ENCODE measurements at regions not wholly inside any gene's neighbourhood (a gene's known extent, or its start where the extent isn't known, plus 50 kb on each side); places are given as distances from the start of the nearest gene placed in this dataset.
"Not testable (repeated sequence)": the region's sequence is repeated elsewhere in the genome, so short reads cannot be mapped to it uniquely, and the experiment has no call there.

DNA sequence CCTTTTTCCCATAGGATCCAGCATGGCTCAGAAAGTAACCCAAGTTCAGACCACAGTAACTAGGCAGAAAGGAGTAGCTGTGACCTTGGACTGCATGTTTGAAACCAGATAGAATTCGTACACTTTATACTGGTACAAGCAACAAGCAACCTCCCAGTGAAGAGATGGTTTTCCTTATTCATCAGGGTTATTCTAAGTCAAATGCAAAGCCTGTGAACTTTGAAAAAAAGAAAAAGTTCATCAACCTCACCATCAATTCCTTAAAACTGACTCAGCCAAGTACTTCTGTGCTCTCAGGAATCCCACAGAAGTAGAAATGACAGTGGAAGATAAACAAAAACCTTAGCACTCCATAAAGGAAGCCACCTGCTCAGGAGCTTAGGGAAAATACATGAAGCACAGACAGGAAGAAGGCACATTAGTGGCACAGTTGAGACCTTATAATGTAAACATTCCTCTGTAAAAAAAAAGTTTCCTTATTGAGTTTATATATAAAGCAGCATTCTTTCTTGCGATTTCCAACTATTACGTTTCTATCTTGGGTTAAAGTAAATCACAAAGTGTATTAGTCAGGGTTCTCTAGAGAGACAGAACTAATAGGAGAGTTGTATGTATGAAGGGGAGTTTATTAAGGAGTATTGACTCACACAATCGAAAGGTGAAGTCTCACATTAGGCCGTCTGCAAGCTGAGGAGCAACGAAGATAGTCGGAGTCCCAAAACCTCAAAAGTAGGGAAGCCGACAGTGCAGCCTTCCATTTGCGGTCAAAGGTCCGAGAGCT is 398.4 kb downstream of the DAD1 start:
- DNase-seq (ENCODE audit: low spot score): no peak

DNA sequence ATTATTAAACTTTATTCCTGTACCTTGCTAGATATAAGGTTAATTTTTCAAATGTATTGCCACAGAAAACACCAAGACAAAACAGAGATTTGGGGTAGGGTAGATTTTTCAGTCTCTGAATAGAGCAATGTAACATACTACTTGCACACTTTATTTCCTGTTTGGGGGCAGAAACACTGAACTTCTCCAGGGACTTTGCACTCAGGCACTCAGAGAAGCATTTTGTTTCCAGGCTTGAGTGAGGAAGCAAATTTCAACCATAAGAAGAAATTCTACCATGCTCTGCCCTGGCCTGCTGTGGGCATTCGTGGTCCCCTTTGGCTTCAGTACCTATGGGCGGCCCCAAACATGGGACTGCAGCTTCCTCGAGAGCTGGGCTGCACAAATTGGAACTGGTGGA is 399.1 kb downstream of the DAD1 start:
- DNase-seq (ENCODE audit: low spot score): no peak

DNA sequence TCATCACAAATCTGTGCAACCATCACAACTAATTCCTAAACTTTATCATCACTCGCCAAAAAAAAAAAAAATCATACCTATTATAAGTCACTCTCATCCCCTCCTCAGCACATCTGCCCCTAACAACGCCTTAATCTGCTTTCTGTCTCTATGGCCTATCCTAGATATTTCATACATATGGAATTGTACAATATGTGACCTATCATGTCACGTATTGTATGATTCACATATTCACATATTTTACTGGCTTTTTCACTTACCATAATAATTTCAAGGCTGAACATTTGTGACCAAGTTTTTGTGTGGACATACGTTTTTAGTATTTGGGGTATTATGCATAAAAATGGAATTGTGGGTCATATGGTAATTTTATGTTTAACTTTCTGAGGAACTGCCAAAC is 400.7 kb downstream of the DAD1 start:
- no peak for DNase-seq (ENCODE audit: low spot score)

DNA sequence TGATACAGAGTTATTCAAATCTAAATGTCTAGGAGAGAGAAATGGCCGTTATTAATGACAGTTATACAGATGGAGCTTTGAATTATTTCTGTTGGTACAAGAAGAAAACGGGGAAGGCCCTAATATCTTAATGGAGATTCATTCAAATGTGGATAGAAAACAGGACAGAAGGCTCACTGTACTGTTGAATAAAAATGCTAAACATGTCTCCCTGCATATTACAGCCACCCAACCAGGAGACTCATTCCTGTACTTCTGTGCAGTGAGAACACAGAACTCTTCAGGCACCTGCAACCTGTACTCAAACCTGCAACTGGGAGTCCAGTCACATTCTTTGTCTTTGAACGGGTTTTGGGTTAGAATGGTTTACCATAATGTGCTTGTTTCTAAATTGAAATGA is 403.2 kb downstream of the DAD1 start:
- DNase-seq (ENCODE audit: low spot score): no peak

DNA sequence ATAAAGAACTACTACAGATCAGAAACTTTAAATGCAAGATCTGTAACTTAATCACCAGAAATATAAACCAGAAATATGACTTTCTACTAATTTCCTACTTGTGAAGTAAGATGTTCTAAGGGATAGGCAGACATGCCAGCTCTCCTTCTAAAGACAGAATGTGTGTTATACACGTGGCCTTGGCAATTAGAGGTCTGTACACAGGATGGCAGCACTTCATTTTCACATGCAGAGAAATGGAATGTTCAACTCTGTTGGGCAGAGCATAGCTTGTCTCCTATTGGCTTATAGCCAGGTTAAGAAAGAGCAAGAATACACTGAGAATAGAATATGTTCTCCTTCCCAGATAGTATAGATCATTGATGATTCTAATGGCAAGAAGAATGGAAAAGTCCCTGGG is 403.8 kb downstream of the DAD1 start:
- no peak for DNase-seq (ENCODE audit: low spot score)

DNA sequence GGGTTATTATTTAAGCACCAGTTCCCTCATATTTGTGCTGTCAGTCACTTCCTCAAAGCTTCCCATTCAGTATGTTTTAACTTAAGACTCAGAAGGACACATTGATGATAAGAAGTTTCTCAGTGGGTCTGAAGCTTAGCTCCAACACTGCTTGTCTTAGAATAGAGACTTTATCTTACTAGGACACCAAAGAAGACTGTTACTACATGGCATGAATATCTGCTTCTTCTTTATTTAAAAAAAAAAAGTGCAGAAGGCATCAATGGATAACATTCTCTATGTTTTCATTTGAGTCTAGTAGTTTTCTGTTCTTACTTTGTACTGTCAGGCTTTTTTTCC is 404.2 kb downstream of the DAD1 start:
- no peak for DNase-seq (ENCODE audit: low spot score)

DNA sequence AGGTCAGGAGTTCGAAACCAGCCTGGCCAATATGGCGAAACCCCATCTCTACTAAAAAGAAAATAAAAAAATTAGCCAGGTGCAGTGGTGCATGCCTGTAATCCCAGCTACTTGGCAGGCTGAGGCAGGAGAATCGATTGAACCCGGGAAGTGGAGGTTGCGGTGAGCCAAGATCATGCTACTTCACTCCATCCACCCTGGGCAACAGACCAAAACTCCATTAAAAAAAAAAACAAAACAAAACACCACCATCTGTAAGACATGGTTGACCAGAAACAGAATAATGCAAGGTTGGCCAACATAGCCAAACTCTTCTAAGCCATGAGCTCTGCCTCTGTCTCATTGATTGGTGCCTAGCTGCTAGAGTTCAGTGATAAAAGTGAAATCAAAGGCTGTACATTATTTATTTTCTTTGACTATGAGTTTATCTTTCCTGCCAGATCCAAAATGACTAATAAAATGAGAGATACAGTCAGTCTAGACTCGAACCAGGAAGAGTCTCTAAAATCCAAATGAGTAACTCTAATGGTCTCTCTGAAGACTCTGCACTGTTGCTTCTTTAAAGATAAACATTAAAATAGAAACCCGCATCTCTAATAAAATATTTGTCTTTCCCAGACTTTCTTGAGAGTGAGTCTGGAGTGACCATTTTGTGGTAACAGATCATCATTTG is 404.7 kb downstream of the DAD1 start:
- DNase-seq (ENCODE audit: low spot score): no peak

DNA sequence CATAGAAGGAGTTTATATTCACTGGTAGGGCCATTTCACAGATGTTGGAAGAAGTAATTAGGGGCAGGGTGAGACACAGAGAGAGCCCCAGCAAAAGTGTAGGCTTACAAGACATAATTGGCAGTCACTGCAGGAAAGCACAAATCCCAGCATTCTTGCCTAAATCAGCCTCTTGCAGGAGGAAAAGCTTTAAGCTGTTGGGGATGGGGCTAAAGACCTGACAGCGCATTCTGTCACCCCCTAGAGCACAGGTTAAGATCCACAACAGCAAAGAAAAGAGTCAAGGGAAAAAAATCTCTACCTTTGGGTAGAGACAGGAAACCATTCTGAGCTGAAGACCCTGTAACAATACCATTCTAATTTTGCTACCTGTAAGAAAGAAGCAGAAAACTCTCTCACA is 409.0 kb downstream of the DAD1 start:
- no peak for DNase-seq (ENCODE audit: low spot score)

DNA sequence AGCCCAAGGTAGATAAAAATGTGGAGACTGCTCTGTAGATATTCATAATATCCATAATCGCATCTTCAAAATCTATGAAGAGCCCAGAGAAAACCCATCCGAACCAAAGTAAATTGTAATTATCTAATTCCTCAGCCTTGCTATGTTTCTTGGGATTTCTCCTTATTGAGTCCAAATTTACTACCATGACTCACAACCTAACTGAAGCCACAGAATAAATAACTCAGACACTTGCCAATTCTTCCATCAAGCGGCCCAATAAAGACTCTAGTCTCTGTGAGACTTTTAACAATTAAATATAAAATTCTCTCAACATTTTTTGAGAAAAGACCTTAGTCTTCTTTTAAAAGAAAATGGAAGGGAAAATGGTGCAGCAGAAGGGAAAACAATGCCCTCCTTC is 409.8 kb downstream of the DAD1 start:
- no peak for DNase-seq (ENCODE audit: low spot score)

DNA sequence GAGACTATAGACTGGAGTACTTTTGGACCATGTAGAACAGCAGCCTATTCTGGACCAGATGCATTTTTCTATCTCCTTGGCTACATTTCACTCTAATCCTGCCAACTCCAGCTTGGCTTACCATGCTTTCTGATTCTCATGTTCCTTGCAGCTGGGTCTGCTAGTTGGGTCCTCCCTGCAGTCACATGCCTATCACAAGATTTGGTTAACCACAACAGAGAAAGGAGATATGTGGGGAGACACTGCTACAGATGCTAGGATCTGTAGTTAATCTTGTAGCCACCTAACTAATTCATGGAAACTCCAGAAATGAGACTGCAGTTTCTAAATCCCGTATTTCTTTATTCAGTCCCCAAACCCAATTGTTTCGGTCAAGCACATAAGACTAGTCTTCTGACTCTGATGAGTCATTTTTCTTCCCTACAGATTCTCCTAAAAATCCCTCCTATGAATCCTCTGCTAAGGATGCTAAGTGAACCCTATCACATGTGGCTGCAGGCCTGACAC is 410.6 kb downstream of the DAD1 start:
- DNase-seq (ENCODE audit: low spot score): no peak

DNA sequence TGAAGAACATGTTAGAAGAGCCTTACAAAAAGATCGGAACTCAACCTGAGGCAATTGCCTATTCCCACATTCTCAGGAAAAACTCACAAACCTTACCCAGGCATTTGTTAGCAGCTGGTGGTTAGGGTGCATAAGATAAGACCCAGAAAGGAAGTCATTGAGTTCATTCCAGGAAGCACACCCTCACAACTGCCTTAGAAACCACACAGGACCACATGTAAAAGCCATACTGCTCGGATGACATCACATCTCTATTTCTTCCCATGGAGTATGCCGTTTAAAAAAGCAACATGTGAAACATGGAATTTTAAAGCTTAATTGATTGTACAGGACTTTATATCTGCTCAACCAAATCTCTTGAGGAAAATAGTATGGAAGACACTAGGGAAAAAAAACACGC is 411.2 kb downstream of the DAD1 start:
- DNase-seq (ENCODE audit: low spot score): no peak

DNA sequence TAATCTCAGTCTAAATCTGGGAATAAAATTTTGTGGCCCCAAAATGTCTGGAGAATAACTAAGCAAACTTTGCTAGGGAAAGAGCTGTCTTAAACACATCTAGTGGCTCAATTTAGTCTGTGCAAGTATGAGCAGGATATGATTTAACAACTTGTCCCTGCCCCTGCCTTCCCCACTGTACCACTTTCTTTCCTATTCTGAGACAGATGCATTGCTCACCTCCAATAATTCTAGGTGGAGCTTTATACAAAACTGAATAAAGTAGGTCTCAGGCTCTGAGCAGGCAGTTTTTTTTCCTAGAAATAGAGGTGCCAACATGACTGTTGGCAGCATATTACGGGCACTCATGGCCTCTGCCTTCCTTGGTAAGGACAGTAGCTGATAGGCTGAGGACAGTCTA is 412.1 kb downstream of the DAD1 start:
- DNase-seq (ENCODE audit: low spot score): no peak

DNA sequence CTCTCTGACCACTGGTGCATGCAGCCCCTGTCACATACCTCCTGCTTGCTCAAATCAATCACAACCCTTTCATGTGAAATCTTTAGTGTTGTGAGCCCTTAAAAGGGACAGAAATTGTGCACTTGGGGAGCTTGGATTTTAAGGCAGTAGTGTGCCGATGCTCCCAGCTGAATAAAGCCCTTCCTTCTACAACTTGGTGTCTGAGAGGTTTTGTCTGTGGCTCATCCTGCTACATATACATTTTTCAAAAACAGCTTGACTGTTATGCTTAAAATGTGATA is 413.8 kb downstream of the DAD1 start:
- DNase-seq (ENCODE audit: low spot score): not testable (repeated sequence)

DNA sequence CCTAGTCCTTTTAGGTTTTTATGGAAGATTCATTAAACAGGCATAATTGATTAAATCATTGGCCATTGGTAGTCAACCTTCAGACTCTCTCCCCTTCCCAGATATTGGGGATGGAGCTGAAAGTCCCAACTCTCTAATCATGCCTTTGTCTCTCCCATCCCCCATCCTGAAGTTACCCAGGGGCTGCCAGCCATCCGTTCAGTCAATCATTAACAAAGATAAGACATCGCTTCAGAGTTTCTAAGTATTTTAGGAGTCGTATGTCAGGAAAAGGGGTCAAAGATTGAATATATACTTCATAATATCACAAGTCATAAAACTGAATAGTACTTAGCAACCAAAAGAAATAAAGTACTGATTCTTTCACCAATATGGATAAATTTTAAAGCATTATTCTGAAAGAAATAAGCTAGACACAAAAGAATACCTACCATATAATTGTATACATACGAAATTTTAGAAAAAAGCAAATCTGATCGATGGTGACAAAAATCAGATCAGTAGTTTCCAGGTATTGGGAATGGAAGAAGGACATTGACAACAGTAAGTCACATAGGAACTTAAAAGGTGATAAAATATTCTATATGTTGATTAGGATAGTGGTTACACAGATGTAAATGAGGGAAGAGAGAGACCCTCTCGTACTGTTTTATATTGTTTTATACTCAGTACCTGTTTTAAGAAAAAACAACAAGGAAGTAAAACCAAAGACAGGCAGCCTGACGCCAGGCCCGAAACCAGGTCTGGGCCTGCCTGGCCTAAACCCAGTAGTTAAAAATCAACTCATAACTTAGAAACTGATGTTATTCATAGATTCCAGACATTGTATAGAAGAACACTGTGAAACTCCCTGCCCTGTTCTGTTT is 414.4 kb downstream of the DAD1 start:
- no peak for DNase-seq (ENCODE audit: low spot score)

DNA sequence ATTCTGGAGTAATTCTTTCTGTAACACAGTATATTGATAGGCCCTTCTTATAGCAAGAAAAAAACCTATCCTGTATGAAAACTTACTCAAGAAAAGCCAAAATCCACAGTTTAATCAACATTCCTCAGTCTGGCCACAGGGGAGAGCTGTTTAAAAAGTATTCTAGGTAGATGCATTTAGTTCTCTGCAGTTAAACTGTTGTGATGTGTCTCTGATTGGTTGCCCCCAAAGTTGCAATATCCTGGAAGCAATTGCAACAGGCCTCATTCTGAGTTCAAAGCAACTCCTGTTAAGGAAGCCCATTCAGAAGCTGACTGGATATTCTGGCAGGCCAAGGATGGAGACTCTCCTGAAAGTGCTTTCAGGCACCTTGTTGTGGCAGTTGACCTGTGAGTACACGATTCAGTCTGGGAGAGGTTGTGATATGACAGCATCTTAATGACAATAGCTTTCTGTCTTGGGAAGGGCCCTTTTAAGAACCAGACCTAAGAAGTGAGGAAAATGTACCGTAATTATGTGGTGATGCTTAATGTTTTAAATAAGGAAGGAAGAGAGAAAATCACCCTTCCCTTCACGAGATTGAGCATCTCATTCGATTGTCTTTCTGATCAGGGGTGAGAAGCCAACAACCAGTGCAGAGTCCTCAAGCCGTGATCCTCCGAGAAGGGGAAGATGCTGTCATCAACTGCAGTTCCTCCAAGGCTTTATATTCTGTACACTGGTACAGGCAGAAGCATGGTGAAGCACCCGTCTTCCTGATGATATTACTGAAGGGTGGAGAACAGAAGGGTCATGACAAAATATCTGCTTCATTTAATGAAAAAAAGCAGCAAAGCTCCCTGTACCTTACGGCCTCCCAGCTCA is 420.7 kb downstream of the DAD1 start:
- DNase-seq (ENCODE audit: low spot score): no peak

DNA sequence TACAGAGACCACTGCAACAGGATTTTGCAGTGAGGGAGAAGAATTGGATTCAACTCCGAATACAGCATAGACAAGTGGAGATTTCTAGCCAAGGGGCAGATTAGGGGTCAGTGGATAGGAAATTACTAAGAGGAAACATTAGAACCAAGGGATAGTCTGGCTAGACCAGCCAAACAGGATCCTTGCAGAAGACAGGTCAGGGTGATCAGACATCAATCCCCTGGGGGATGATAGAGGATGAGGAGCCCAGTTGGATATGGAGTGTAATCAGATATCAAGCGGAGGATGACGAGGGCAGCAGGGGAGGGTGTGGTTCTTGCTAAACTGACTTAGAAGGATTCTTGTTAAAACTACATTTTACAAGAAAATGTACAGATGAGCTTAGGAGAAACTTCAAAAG is 424.4 kb downstream of the DAD1 start:
- DNase-seq (ENCODE audit: low spot score): no peak

DNA sequence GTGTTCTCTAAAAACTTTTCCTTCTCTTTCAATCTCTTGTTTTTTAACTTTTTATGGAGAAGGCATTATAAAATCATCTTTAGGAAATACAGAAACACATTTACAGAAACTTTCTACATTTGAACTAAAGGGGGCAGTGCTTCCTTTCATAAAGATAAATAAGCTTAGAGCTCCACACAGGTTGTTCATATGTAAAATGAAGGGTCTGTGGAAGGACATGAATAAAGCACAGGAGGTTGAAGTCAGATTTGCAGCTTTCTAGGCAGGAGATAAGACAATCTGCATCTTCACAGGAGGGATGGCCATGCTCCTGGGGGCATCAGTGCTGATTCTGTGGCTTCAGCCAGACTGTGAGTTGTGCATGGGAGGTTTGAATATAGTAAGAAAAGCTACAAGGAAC is 426.0 kb downstream of the DAD1 start:
- DNase-seq (ENCODE audit: low spot score): no peak

DNA sequence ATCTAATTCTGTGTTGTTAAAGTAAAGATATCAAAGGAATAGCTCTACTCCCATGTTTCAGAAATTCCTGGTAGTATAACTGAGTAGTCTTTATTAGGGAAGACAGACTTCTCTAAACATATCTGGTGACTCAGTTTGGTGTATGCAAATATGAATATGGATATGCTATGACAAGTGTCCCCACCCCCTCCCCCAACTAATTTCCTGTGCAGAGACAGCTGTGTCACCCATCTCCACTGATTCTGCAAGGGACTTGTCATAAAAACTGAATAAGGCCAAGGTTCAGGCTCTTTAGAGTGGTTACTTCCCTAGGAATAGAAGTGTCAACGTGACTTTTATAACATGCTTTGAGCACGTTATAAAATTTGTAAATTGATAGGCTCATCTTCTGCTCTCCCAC is 429.1 kb downstream of the DAD1 start:
- no peak for DNase-seq (ENCODE audit: low spot score)

DNA sequence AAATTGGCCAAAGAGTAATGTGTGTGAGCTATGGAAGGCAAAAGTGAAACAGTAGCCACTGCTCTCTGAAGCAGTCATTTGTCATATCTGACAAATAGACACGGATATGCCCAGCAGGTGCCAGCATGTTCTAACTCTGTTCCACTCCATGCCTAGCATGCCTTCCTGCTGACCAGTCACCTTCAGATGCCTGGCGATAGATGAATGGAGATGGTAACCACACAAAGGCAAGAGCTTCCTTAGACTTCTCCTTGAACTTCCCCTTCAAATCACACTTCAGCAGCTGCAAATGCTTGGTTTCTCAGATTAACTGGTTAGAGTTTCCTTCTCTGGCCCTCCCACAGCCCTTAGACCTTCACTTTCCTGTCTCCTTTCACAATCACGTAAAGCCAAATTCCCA is 429.9 kb downstream of the DAD1 start:
- DNase-seq (ENCODE audit: low spot score): no peak

DNA sequence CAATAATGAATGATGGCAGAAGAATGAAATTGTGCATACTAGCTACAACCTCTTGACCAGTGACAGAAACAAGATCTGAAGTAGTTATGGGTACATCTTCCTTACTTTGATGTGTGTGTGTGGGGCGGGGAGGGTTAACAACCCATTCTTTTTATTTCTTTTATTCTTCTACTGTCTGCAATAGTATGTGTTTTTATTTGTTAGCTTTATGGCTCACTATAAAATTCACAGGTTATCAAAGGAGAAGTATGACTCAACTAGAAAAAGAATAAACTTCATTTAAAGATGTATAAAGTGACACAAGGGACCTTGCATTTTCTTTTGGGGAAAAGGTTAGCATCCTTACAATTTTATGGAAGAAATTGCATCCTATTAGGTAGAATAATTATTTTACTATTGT is 430.5 kb downstream of the DAD1 start:
- DNase-seq (ENCODE audit: low spot score): no peak

DNA sequence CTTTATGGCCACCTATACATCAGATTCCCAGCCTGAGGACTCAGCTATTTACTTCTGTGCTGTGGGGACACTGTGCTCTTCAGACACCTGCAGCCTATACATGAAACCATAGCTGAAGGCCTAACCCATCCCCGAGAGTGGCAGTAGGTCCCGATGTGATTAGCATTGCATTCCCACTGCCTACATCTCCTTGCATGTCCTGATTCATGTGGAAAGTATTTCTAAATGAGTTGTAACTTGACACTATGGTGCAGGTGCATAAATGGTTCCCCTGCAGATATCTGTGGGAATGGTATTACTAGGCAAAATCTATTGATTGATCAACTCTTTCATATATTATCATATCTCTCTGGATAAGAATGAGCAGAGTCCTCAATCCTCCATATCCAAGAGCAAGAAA is 433.5 kb downstream of the DAD1 start:
- no peak for DNase-seq (ENCODE audit: low spot score)

DNA sequence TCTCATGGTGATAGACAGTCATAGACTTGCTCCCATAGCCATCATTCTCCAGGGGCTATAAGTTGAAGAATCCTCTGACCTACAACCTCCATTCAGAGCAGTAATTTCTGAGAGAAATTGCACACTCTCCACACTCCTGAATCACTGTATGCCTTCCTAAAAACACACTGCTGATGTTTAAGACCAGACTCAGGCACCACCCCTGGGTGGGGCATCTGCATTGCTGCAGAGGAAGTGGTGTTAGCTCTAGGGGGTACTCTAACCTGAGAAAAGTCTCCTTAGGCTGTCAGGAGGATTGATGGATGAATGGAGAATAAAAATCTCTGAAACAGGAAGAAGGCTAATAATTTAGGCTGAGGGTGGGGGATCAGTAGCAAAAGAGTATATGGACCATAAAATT is 436.1 kb downstream of the DAD1 start:
- no peak for DNase-seq (ENCODE audit: low spot score)

Data from pons (tissue), 1 donor.